CD4-positive, alpha-beta memory T cell (primary cell): ENCODE measurements at regions not wholly inside any gene's neighbourhood (a gene's known extent, or its start where the extent isn't known, plus 50 kb on each side); places are given as distances from the start of the nearest gene placed in this dataset.
"Not testable (repeated sequence)": the region's sequence is repeated elsewhere in the genome, so short reads cannot be mapped to it uniquely, and the experiment has no call there.

Source experiments
- CTCF ChIA-PET: fragments of 350-600 bp; sonication (Branson Sonifier 250); formaldehyde crosslinking; loops from one replicate; lab custom pipeline; 2021; ENCODE audit warnings: inconsistent platforms; ENCODE audit not compliant: partially characterized antibody; lab: Charles Lee
- POLR2A ChIA-PET: fragments of 350-600 bp; sonication (Branson Sonifier 250); formaldehyde crosslinking; loops from one replicate; lab custom pipeline; 2021; ENCODE audit not compliant: partially characterized antibody; lab: Charles Lee
- DNase-seq, 5 donors: peaks; one replicate each; pipeline versions ENCODE4 v3.0.0 to v3.0.0-alpha.2; 2020 to 2022; ENCODE audit warnings: mixed read lengths in 1 of 5
- H3K27ac ChIP-seq: one replicate; pipeline ENCODE4 v1.7.0; 2013; ENCODE audit warnings: low read depth, low read length
- H3K27me3 ChIP-seq: 2 replicates; pipeline ENCODE4 v1.7.0; 2013; ENCODE audit warnings: mild to moderate bottlenecking, low read length, moderate library complexity; ENCODE audit not compliant: insufficient read depth
- H3K36me3 ChIP-seq: 2 replicates; pipeline ENCODE4 v1.7.0; 2013; ENCODE audit warnings: mild to moderate bottlenecking, low read length, moderate library complexity; ENCODE audit not compliant: insufficient read depth
- H3K4me1 ChIP-seq: 2 replicates; pipeline ENCODE4 v1.7.0; 2013; ENCODE audit warnings: mild to moderate bottlenecking, low read length, moderate library complexity; ENCODE audit not compliant: insufficient read depth
- H3K4me3 ChIP-seq, 2 donors: one replicate each; pipeline ENCODE4 v1.7.0; 2013; ENCODE audit warnings: low read length in 2 of 2, mild to moderate bottlenecking in 1 of 2
- H3K9me3 ChIP-seq, 2 donors: one replicate each; pipeline ENCODE4 v1.7.0; 2013; ENCODE audit warnings: low read length in 2 of 2, control low read depth in 1 of 2; ENCODE audit not compliant: control insufficient read depth in 1 of 2
- H3K27ac Mint-ChIP-seq, 7 donors: one replicate each; pipeline ENCODE4 v1.8.0; 2020 to 2021; ENCODE audit warnings: mixed read lengths in 7 of 7, mild to moderate bottlenecking in 6 of 7, inconsistent platforms in 3 of 7, moderate library complexity in 3 of 7
- H3K27me3 Mint-ChIP-seq, 2 donors: one replicate each; pipeline ENCODE4 v1.8.0; 2020 to 2021; ENCODE audit warnings: mixed read lengths in 2 of 2
- H3K36me3 Mint-ChIP-seq, 2 donors: one replicate each; pipeline ENCODE4 v1.8.0; 2020 to 2021; ENCODE audit warnings: mixed read lengths in 2 of 2, inconsistent platforms in 1 of 2, mild to moderate bottlenecking in 1 of 2
- H3K4me1 Mint-ChIP-seq, 4 donors: one replicate each; pipeline ENCODE4 v1.8.0; 2020 to 2021; ENCODE audit warnings: mixed read lengths in 4 of 4, mild to moderate bottlenecking in 1 of 4
- H3K4me3 Mint-ChIP-seq, 8 donors: one replicate each; pipeline ENCODE4 v1.8.0; 2020 to 2021; ENCODE audit warnings: mixed read lengths in 8 of 8, mild to moderate bottlenecking in 7 of 8, moderate library complexity in 6 of 8, inconsistent platforms in 3 of 8
- H3K9me3 Mint-ChIP-seq, 8 donors: one replicate each; pipeline ENCODE4 v1.8.0; 2020 to 2021; ENCODE audit warnings: mixed read lengths in 8 of 8, mild to moderate bottlenecking in 5 of 8, inconsistent platforms in 3 of 8, moderate library complexity in 1 of 8
- intact Hi-C: fragments of 100-400 bp; cut with micrococcal nuclease; formaldehyde crosslinking; loops from one replicate; pipeline ENCODE4 v1.15.1; 2023

- intact Hi-C loops: no loop called here
- Mint-ChIP-seq H3K27ac (peak overlapping the region in 1 of 7 donors; percentile 10), H3K36me3 (peaks cover 0 to 1% of the 10 kb centered on the region in 2 donors), H3K9me3 (peaks cover 0 to 7% (median 0%) of the 10 kb centered on the region in 8 donors), H3K27me3 (peaks cover 0 to under 1% of the 10 kb centered on the region in 2 donors), H3K4me1 (peaks cover 0 to under 1% (median 0%) of the 10 kb centered on the region in 4 donors), H3K4me3 (no peak overlapping the region)
- Histone ChIP-seq H3K27me3 (no peaks in the 10 kb centered on the region), H3K27ac (no peak overlapping the region), H3K9me3 (no peaks in the 10 kb centered on the region), H3K4me3 (no peak overlapping the region), H3K4me1 (no peaks in the 10 kb centered on the region), H3K36me3 (no peaks in the 10 kb centered on the region)
- DNase-seq: no peak
- ChIA-PET POLR2A (no interaction called here), CTCF (interaction anchor here (0.6 kb wide), 1 partner anchor 1992 kb away, joined by 3 read pairs; no protein-coding TSS in a partner anchor)
These were observed 241.4 kb upstream of the ACVR2A start for GRCh38 chr2:147603447-147603846.

- no peak overlapping the region for H3K27ac ChIP-seq
- H3K36me3 Mint-ChIP-seq: peaks cover 0 to 1% of the 10 kb centered on the region in 2 donors
- ChIA-PET CTCF (no interaction called here), POLR2A (no interaction called here)
- no peaks in the 10 kb centered on the region for H3K36me3 ChIP-seq
- no peaks in the 10 kb centered on the region for H3K27me3 ChIP-seq
- H3K4me1 ChIP-seq: no peaks in the 10 kb centered on the region
- H3K4me3 Mint-ChIP-seq: no peak overlapping the region
- no peak overlapping the region for H3K27ac Mint-ChIP-seq
- no peaks in the 10 kb centered on the region for H3K9me3 ChIP-seq
- peaks cover 0 to 10% (median 0%) of the 10 kb centered on the region in 8 donors for H3K9me3 Mint-ChIP-seq
- H3K4me3 ChIP-seq: no peak overlapping the region
- DNase-seq: no peak
- intact Hi-C loops: no loop called here
- peaks cover 0 to 1% (median 0%) of the 10 kb centered on the region in 4 donors for H3K4me1 Mint-ChIP-seq
- H3K27me3 Mint-ChIP-seq: peaks cover 0 to 2% of the 10 kb centered on the region in 2 donors
These were observed 244.2 kb upstream of the ACVR2A start for GRCh38 chr2:147600646-147601045.

- intact Hi-C loops: no loop called here
- H3K4me1 ChIP-seq: no peaks in the 10 kb centered on the region
- peaks cover 0 to 1% of the 10 kb centered on the region in 2 donors for H3K36me3 Mint-ChIP-seq
- peaks cover 0 to 10% (median 0%) of the 10 kb centered on the region in 8 donors for H3K9me3 Mint-ChIP-seq
- H3K27ac Mint-ChIP-seq: no peak overlapping the region
- DNase-seq: no peak
- no peak overlapping the region for H3K4me3 ChIP-seq
- no peak overlapping the region for H3K27ac ChIP-seq
- H3K36me3 ChIP-seq: no peaks in the 10 kb centered on the region
- peaks cover 0 to 2% of the 10 kb centered on the region in 2 donors for H3K27me3 Mint-ChIP-seq
- no peak overlapping the region for H3K4me3 Mint-ChIP-seq
- peaks cover 0 to 1% (median 0%) of the 10 kb centered on the region in 4 donors for H3K4me1 Mint-ChIP-seq
- POLR2A ChIA-PET: no interaction called here
- H3K9me3 ChIP-seq: no peaks in the 10 kb centered on the region
- CTCF ChIA-PET: no interaction called here
- no peaks in the 10 kb centered on the region for H3K27me3 ChIP-seq
These were observed 244.6 kb upstream of the ACVR2A start for GRCh38 chr2:147600223-147600622.

GRCh38 chr2:147595200-147595599 lies 249.6 kb upstream of the ACVR2A start:
- peaks cover 0 to 2% of the 10 kb centered on the region in 2 donors for H3K27me3 Mint-ChIP-seq
- peaks cover 0 to 8% of the 10 kb centered on the region in 2 donors for H3K36me3 Mint-ChIP-seq
- H3K27ac ChIP-seq: no peak overlapping the region
- DNase-seq: no peak
- peaks cover 0 to 1% (median 0%) of the 10 kb centered on the region in 4 donors for H3K4me1 Mint-ChIP-seq
- intact Hi-C loops: no loop called here
- H3K4me3 Mint-ChIP-seq: no peak overlapping the region
- no peaks in the 10 kb centered on the region for H3K27me3 ChIP-seq
- peaks cover 3 to 21% (median 15%) of the 10 kb centered on the region in 8 donors for H3K9me3 Mint-ChIP-seq
- ChIA-PET POLR2A (no interaction called here), CTCF (no interaction called here)
- H3K9me3 ChIP-seq: no peaks in the 10 kb centered on the region
- no peak overlapping the region for H3K4me3 ChIP-seq
- H3K27ac Mint-ChIP-seq: no peak overlapping the region
- H3K4me1 ChIP-seq: no peaks in the 10 kb centered on the region
- H3K36me3 ChIP-seq: no peaks in the 10 kb centered on the region

GRCh38 chr2:147594038-147594437 lies 250.8 kb upstream of the ACVR2A start:
- Mint-ChIP-seq H3K36me3 (peaks cover 0 to 8% of the 10 kb centered on the region in 2 donors), H3K4me1 (peaks cover 0 to 1% (median 0%) of the 10 kb centered on the region in 4 donors), H3K4me3 (no peak overlapping the region), H3K27ac (no peak overlapping the region), H3K9me3 (peaks cover 3 to 21% (median 15%) of the 10 kb centered on the region in 8 donors), H3K27me3 (peaks cover 0 to 2% of the 10 kb centered on the region in 2 donors)
- intact Hi-C loops: no loop called here
- ChIA-PET CTCF (no interaction called here), POLR2A (no interaction called here)
- H3K27ac ChIP-seq: no peak overlapping the region
- no peaks in the 10 kb centered on the region for H3K4me1 ChIP-seq
- H3K36me3 ChIP-seq: no peaks in the 10 kb centered on the region
- no peaks in the 10 kb centered on the region for H3K9me3 ChIP-seq
- H3K4me3 ChIP-seq: no peak overlapping the region
- no peak for DNase-seq
- no peaks in the 10 kb centered on the region for H3K27me3 ChIP-seq

GRCh38 chr2:147592784-147593183 lies 252.0 kb upstream of the ACVR2A start:
- H3K4me1 ChIP-seq, H3K4me3 Mint-ChIP-seq, intact Hi-C loops, DNase-seq, POLR2A ChIA-PET, H3K4me1 Mint-ChIP-seq, H3K36me3 ChIP-seq, H3K27ac ChIP-seq, H3K4me3 ChIP-seq, H3K27me3 Mint-ChIP-seq, H3K9me3 ChIP-seq, H3K27me3 ChIP-seq, H3K27ac Mint-ChIP-seq, CTCF ChIA-PET, H3K36me3 Mint-ChIP-seq: not testable (repeated sequence)
- peaks cover 3 to 21% (median 15%) of the 10 kb centered on the region in 8 donors for H3K9me3 Mint-ChIP-seq

- Mint-ChIP-seq H3K27ac (no peak overlapping the region), H3K4me1 (no peaks in the 10 kb centered on the region), H3K4me3 (no peak overlapping the region), H3K36me3 (peaks cover 0 to 8% of the 10 kb centered on the region in 2 donors), H3K27me3 (no peaks in the 10 kb centered on the region), H3K9me3 (peaks cover 3 to 23% (median 18%) of the 10 kb centered on the region in 8 donors)
- Histone ChIP-seq H3K36me3 (no peaks in the 10 kb centered on the region), H3K27me3 (no peaks in the 10 kb centered on the region), H3K9me3 (no peaks in the 10 kb centered on the region), H3K4me1 (no peaks in the 10 kb centered on the region), H3K27ac (no peak overlapping the region), H3K4me3 (no peak overlapping the region)
- CTCF ChIA-PET: no interaction called here
- no peak for DNase-seq
- POLR2A ChIA-PET: no interaction called here
- intact Hi-C loops: no loop called here
These were observed 255.7 kb upstream of the ACVR2A start for GRCh38 chr2:147589127-147589526.
